ENCODE measurements at regions not wholly inside any gene's neighbourhood (a gene's known extent, or its start where the extent isn't known, plus 50 kb on each side); places are given as distances from the start of the nearest gene placed in this dataset.

- no peak overlapping the region for H3K4me3 ChIP-seq (ENCODE audit: control extremely low read depth in 1 of 5, extremely low read depth in 1 of 5, insufficient read depth in 1 of 5, low read depth in 2 of 5, low read length in 4 of 5)
- peaks cover 3% of the 10 kb centered on the region for H3K9me3 Mint-ChIP-seq (ENCODE audit: insufficient read depth)
- intact Hi-C loops (cut with micrococcal nuclease) = no loop called here
- no peaks in the 10 kb centered on the region for H3K79me2 ChIP-seq (ENCODE audit: control insufficient read depth, insufficient read depth, low read length)
- H3K4me3 Mint-ChIP-seq = no peak overlapping the region
- 86% methylated on average over 1 of the region's 3 CpGs for WGBS (ENCODE audit: insufficient coverage)
- no peak overlapping the region for H3K9ac ChIP-seq (ENCODE audit: low read length)
- no peak overlapping the region for H2AFZ ChIP-seq (ENCODE audit: insufficient read depth, low read depth, low read length, poor library complexity, severe bottlenecking)
- no peaks in the 10 kb centered on the region for H3K36me3 ChIP-seq (replicated peaks in 1 of 2; ENCODE audit: control extremely low read depth in 1 of 2, control insufficient read depth in 1 of 2, extremely low read depth in 1 of 2, insufficient read depth in 2 of 2, low read length in 1 of 2)
- H3K27ac ChIP-seq (ENCODE audit: low read length in 2 of 2) = no peak overlapping the region
- no peaks in the 10 kb centered on the region for H3K4me1 Mint-ChIP-seq
- H3K27me3 ChIP-seq (replicated peaks in 1 of 4; ENCODE audit: control extremely low read depth in 1 of 4, control insufficient read depth in 3 of 4, insufficient read depth in 4 of 4, low read length in 3 of 4) = no peaks in the 10 kb centered on the region
- H4K20me1 ChIP-seq (ENCODE audit: control insufficient read depth, insufficient read depth, low read length, poor library complexity, severe bottlenecking) = no peaks in the 10 kb centered on the region
- H3K27me3 Mint-ChIP-seq = no peaks in the 10 kb centered on the region
- H3K9me3 ChIP-seq (ENCODE audit: control extremely low read depth in 1 of 3, control insufficient read depth in 2 of 3, insufficient read depth in 1 of 3, low read length in 2 of 3) = peaks cover 0 to 4% (median 0%) of the 10 kb centered on the region in 3 donors
- no peak for ATAC-seq (ENCODE audit: low read depth)
- POLR2A ChIA-PET = no interaction called here
- no peaks in the 10 kb centered on the region for H3K4me1 ChIP-seq (ENCODE audit: control insufficient read depth in 2 of 2, insufficient read depth in 2 of 2, low read length in 2 of 2)
- no peak overlapping the region for H3K27ac Mint-ChIP-seq
- H3K4me2 ChIP-seq (replicated peaks; ENCODE audit: low read depth, low read length, poor library complexity, severe bottlenecking) = no peak overlapping the region
- no peak for DNase-seq
- TF ChIP-seq EZH2 (IDR thresholded peaks at IDR 0.05; ENCODE audit: borderline replicate concordance, insufficient read depth, low read depth, low read length, poor library complexity, severe bottlenecking) = no peak
- TF ChIP-seq CTCF (IDR thresholded peaks at IDR 0.05) = no peak
- CTCF ChIA-PET = no interaction called here
Measured at GRCh38 chr10:35942057-35942456, 300.0 kb upstream of the FZD8 start.

DNA sequence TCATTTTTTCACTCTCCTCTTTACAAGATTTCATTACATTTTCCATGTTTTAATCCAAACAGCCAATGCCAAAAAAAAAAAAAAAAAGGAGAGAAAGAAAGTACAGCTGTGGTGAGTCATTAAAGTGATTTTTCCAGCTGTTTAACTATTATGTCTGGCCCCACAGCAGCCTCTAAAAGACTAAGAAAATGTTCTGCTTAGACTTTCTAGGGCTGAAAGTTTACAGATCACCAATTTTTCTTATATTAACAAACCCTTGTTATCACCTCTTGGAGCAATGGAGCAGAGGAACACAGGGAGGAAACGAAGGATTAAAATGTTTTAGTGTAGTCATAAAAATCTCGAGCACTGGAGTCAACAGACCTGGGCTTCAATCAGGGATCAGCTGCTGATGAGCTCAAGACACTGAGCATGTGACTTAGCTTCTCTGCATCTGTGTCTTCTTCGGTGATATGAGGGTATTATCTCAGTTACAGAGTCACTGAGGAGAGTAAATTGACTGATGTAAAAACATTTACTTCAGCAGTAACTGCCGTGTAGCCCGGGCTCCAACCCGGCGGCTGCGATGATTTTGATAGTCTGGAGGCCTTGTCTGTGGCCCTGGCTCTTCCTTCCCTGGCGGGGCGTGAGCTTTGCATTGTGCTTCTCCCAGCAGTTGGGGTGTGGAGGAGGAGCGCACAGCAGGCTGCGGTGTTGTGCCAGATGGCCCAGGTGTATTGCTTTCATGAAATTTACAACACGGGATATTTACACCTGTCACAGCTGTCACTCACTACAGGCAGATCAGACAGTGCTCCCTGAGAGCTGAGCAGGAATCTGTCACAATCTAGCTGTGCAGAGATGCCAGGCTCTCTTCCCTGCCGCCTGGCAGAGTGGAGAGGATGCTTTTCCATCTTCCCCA, 298.3 kb upstream of the FZD8 start:
- Histone ChIP-seq H3K4me2 (replicated peaks; ENCODE audit: low read depth, low read length, poor library complexity, severe bottlenecking) (no peak overlapping the region), H3K36me3 (replicated peaks in 1 of 2; ENCODE audit: control extremely low read depth in 1 of 2, control insufficient read depth in 1 of 2, extremely low read depth in 1 of 2, insufficient read depth in 2 of 2, low read length in 1 of 2) (no peaks in the 10 kb centered on the region), H2AFZ (ENCODE audit: insufficient read depth, low read depth, low read length, poor library complexity, severe bottlenecking) (no peak overlapping the region), H3K4me1 (ENCODE audit: control insufficient read depth in 2 of 2, insufficient read depth in 2 of 2, low read length in 2 of 2) (no peaks in the 10 kb centered on the region), H3K9ac (ENCODE audit: low read length) (no peak overlapping the region), H3K4me3 (ENCODE audit: control extremely low read depth in 1 of 5, extremely low read depth in 1 of 5, insufficient read depth in 1 of 5, low read depth in 2 of 5, low read length in 4 of 5) (no peak overlapping the region), H4K20me1 (ENCODE audit: control insufficient read depth, insufficient read depth, low read length, poor library complexity, severe bottlenecking) (no peaks in the 10 kb centered on the region), H3K9me3 (ENCODE audit: control extremely low read depth in 1 of 3, control insufficient read depth in 2 of 3, insufficient read depth in 1 of 3, low read length in 2 of 3) (peaks cover 0 to 4% (median 0%) of the 10 kb centered on the region in 3 donors), H3K27ac (ENCODE audit: low read length in 2 of 2) (no peak overlapping the region), H3K27me3 (replicated peaks in 1 of 4; ENCODE audit: control extremely low read depth in 1 of 4, control insufficient read depth in 3 of 4, insufficient read depth in 4 of 4, low read length in 3 of 4) (no peaks in the 10 kb centered on the region), H3K79me2 (ENCODE audit: control insufficient read depth, insufficient read depth, low read length) (no peaks in the 10 kb centered on the region)
- no peaks in the 10 kb centered on the region for H3K27me3 Mint-ChIP-seq
- TF ChIP-seq EZH2 (IDR thresholded peaks at IDR 0.05; ENCODE audit: borderline replicate concordance, insufficient read depth, low read depth, low read length, poor library complexity, severe bottlenecking) (no peak), CTCF (IDR thresholded peaks at IDR 0.05) (no peak)
- peaks cover 3% of the 10 kb centered on the region for H3K9me3 Mint-ChIP-seq (ENCODE audit: insufficient read depth)
- no peak for DNase-seq
- ATAC-seq (ENCODE audit: low read depth) = no peak
- ChIA-PET CTCF (no interaction called here), POLR2A (no interaction called here)
- H3K27ac Mint-ChIP-seq = no peak overlapping the region
- 62% methylated on average over 10 of the region's 14 CpGs for WGBS (ENCODE audit: insufficient coverage)
- no peaks in the 10 kb centered on the region for H3K4me1 Mint-ChIP-seq
- intact Hi-C loops (cut with micrococcal nuclease) = no loop called here
- H3K4me3 Mint-ChIP-seq = no peak overlapping the region

All from B cell (primary cell).